GM18511 (cell line): ENCODE measurements at regions not wholly inside any gene's neighbourhood (a gene's known extent, or its start where the extent isn't known, plus 50 kb on each side); places are given as distances from the start of the nearest gene placed in this dataset.

Source experiments
- ATAC-seq: cut with Tn5 transposase; IDR thresholded peaks from one replicate; pipeline ENCODE4 v1.9.1; 2021; ENCODE audit warnings: mild to moderate bottlenecking, moderate library complexity; ENCODE audit not compliant: unreplicated experiment

DNA sequence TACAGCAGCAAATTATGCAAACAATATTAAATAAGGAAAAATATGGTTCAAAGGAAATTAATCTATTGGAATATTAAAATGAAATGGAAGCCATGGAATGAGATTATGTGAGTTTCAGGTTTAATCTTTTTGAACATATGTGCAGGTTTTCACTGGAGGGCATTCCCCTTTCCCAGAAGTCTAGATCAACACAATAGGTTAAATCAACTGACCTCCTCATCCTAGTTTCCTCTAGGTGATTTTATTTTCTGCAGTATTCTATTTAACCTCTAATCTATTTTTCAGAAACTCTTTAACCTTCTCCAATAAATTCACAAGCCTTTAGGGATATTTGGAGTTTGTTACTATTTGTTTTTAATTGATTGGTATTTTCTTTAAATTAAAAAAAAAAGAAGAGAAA is 2657.6 kb upstream of the PCDH20 start:
- no peak for ATAC-seq

DNA sequence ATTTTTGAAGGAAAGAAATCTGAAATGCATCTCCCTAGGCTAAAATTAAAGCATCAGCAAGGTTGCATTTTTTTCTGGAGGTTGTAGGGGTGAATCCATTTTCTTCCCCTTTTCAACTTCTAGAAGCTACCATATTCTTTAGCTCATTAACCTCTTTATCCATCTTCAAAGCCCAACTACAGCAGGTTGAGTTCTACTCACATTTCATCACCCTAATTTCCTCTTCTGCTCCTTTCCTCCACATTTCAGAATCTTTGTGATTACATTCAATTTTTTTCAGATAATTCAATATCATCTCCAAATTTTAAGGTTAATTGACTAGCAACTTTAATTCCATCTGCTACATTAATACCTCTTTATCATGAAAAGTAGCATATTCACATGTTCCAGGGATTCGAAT is 2655.7 kb upstream of the PCDH20 start:
- ATAC-seq = no peak

DNA sequence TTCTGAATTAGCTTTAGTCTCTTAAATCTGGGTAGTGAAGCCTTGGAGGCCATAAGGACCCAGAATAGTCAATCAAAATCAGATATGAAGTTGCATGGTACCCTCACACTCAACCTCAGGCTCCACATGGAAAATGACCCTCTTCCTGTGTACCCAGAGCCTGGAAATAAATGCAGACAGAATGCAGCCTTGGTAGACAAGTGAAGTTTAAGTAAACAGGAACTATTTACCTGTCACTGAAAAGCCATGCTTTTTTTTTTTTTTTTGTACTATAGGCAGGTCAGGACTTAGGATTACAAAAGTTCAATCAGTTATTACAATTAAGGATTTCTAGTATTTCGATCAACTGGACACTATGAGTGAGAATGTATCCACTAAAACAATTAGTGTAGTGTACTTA is 2654.2 kb upstream of the PCDH20 start:
- no peak for ATAC-seq

DNA sequence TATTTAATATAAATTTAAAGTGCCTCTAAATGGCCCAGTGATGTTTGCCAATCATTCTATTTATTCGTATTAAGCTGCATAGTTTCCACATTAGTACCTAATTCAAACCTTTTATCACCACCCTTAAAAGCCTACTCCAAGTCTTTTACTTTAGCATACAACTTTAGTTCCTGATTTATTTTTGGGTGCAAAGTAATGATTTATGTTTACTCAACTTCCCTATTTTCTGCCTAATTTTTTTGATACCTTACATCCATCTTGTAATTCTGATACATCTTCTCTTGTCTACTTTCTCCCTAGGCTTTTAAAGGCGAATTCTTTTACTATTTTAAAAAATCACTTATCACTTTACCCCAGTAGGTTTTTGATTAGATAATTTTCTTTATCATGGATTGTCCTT is 2651.1 kb upstream of the PCDH20 start:
- ATAC-seq = no peak

DNA sequence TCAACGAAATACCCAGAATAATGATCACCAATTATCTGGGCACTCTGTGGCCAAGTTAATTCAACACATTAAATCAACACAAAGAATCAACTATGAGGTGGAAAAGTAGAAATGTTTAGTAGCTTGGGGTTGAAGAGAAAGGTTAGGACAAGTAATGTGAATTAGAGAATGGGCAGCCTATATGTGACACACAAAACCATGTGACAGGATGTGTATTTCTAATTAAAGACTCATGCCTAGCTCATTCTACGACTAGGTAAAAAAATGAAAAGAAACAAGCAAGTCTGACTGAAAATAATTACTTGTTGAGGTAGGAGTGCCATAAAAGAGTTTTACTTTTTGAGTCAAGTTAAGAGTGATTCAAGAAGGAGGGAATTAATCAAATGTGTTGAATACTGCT is 2646.0 kb upstream of the PCDH20 start:
- ATAC-seq = no peak

DNA sequence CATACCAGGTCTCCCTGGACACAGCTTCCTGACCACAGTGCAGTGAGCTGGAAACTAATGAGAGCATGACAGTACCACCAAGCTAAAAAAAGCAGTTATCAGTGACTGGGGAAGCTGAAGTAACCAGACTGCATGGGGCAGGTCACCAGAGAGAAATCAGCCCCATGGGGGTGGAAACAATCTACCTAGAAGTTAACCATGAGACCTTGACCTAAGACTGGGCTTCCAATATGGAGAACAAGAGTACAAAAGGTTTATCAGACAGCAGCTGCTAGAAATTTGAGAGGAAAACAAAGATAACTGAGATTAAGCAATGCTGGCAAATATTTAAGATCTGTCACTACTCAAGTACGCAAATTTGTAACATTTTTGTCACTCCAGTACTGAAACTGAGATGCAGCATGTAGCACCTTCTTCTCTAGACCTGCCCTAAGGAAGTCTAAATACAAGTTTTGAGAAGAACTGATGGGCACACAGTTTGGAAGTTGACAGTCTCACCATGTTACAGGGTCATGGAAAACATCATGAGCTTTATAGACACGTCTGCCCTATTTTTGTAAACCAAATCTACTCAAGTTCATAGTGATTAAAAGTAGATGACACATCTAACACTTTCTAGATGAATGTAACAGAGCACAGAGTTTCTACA is 2641.8 kb upstream of the PCDH20 start:
- ATAC-seq = no peak

DNA sequence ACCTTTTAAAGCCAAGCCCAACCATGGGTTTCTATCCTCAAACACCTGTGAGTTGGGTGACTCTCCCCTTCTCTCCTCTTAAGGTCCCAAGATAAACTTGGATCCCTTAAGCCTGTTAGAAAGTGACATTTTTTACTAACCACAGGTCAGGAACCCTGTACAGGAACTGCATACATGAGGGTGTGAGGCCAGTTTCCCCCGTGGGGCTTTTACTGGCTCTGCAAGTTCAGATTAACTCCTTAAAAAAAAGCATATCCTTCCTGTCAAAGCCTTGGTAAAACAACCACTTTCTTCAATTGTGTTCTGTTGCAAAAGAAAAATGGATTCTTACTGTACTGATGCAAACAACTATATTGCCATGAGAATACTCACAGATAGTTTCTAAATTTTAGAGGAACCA is 2638.7 kb upstream of the PCDH20 start:
- ATAC-seq = no peak

DNA sequence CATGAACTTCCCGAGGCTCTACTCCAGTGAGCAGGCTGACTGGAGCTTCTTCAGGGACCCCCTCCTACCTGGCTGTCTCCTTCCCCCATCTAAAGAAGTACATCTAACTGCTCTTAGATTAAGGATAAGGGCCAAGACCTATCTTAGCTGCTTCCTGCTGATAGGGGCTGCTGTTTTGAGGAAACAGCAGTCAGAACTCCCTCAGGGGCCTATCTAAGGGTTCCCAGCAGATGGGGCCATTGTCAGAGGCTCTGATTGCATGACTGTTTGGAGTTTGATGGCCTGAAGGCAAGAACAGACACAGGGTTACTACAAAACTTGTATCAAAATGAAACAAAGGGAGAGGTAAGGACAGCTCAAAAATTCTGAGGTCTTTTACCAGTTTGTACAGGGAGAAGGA is 2636.9 kb upstream of the PCDH20 start:
- no peak for ATAC-seq

DNA sequence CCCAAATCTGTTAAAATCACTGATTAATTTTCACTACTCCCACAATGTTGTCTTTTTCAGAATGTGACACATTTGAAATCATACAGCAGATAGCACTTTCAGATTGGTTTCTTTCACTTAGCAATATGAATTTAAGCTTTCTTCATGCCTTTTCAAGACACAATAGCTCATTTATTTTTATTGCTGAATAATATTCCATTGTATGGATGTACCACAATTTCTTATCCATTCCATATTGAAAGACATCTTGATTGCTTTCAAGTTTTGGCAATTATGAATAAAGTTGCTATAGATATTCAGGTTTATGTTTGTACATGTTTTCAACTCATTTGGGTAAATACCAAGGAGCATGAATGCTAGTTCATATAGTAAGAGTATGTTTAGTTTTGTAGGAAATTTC is 2635.6 kb upstream of the PCDH20 start:
- ATAC-seq = no peak

DNA sequence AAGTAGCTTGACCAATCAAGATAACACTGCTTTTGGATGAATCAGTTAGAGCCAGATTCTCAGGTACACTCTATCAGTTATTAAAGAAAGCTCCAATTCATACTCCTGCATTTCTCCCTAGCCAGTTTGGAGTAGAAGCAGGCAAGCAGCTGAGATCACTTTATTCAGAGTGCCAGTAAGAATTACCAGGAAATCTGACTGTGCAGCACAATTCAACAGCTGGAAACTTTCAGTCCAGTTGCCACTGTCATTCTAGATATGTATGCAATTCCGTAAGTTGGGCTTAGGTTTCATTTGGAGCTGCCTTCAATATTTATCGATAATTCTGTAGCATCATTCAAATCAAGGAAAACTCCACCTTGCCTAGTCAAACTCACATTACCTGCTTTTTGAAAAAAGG is 2625.6 kb upstream of the PCDH20 start:
- ATAC-seq = no peak

DNA sequence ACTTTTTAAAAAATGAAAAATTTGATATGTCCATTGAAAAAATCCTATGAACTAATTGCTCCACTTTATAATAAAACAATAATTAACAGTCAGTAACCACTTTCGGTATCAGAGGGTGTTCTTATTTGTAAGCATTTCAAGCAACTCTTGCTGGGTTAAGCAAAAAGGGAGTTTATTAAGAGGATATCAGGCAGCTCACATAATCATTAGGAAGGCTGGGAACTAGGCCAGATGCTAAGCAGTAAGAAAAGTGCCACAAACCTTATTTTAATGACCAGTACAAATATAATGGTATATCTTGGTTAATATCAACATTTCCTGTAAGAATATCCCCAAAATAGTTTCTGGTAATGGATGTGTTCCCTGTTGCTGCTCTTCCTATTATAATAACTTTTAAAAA is 2618.3 kb upstream of the PCDH20 start:
- ATAC-seq = no peak

DNA sequence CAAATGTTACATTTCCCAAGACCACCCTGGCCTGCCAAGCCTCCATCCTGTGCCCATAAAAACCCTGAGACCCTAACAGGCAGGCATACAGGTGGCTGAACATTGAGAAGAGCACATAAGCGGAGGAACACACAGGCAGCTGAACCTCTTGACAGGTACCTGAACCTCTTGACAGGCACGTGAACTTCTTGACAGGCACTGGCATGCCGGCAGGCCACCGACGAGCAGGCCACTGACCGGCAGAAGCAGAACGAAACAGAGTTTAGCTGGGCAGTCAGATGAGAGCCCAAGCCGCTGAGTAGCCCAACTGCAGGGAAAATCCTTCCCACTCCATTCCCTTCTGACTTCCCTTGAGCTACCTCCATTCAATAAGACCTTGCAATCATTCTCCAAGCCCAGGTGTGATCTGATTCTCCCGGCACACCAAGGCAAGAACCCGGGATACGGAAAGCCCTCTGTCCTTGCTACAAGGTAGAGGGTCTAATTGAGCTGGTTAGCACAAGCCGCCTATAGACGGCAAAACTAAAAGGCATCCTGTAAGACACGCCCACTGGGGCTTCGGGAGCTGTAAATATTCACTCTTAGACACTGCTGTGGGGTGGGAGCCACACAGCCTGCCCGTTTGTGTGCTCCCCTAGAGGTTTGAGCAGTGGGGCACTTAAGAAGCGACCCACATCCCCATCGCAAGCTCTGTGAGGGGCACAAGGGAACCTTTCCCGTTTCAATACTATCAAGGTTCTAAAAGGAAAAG is 2613.9 kb upstream of the PCDH20 start:
- no peak for ATAC-seq

DNA sequence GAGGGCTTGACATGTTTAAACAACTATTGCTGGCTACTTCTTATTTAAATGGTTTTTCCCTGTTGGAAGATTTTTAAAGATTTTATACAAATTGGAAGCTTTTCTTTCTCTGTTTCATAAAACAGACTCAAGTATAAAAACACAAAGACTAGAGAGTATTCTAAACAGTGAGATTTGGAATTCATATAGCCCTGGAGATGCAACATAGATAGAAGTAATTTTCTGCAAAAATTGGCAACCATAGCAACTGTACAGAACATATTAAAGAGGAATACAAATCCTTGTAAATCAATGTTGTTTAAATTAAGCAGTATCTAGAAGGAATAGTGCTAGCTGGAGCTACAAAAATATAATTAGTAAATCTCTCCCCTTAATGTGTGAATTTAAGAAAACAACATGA is 2612.9 kb upstream of the PCDH20 start:
- no peak for ATAC-seq

DNA sequence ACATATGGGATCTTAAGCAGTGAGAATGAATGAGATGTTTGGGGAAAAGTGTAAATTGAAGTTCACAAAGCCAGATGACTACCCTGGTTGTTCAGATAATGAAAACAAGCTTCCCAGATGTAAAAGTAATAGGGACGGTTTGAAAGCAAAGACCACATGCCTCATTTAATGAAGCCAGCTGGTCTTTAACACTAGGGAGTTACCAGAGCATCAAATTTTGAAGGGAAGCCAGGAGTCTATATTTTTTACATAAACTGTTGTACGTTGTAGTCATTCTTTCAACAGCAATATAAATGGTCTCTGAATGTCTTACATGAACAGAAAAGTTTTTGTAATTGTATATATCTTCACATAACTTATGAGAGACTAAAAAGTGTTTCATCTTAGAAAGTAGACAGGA is 2604.5 kb upstream of the PCDH20 start:
- no peak for ATAC-seq

DNA sequence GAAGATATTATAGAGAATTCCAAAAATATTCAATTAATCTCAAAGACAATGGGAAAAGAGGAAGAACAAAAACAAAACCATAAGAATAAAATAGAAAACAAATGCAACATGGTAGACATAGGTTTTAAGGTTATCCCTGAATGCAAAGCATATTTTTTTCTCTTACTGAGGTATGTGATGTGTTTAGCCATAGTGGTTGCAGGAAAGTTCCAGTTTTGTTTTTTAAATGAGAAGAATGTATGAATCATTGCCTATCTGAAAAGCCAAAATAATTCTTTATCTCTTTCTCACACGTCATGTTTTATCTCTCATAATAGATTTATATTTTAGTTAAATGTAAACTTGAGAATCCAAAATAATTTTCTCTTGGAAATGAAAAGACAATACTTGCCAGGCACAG is 2591.7 kb upstream of the PCDH20 start:
- no peak for ATAC-seq

DNA sequence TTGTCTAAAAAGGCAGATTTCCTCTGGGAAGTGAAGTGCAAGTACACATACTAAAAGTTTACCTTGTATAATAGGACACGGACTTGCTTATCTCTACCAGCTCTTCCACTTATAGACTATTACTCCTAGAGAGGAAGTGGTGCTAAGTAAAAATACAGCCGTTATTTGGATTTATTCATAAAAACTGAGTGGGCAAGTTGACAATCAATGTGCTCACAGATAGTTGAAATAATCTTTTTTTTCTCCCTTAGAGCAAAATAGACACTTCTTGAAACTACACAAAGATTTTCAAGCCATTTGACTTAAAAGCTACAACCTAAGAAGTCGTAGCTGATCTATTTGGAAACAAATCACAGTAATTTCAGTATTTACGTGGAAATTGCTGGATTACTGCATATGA is 2584.7 kb upstream of the PCDH20 start:
- no peak for ATAC-seq

DNA sequence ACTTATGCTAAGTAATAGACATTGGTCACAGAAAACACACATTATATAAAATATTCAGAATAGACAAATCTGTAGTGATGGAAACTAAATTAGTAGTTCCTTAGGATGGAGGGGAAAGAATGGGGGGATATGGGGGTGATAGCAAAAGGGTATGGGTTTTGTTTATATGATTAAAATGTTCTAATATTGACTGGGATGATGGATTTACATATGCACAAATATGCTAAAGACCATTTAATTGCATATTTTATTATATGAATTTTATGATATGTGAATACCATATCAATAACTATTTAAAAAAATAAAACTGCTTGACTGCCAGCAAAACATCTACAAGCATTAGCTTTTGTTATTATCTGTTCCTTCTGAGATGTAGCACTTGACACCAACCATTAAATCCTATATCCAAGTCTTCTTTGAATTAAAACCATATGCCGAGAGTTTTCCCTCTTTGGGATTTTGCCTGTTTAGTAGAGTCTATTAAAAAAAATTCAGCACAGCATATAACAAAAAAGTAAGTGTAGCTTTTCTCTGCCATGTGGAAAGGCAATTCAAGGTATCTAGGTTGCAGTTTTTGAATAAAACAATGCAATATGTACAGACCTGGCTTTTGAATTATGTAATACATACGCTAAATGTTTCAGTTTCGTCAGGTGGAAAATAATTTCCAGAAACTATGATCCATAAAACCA is 2584.1 kb upstream of the PCDH20 start:
- no peak for ATAC-seq

DNA sequence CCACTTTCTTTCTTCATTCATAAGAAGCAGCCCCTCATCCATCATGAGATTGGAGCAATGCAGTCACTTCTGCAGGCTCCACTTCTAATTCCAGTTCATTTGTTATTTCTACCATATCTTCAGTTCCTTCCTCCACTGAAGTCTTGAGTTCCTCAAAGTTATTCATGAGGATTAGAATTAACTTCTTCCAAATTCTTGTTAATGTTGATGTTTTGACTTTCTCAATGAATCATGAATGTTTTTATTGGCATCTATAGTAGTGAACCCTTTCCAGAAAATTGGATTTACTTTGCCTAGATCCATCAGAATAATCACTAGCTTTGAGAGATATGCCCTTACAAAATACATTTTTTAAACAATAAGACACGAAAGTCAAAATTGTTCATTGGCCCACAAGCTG is 2567.7 kb upstream of the PCDH20 start:
- no peak for ATAC-seq

DNA sequence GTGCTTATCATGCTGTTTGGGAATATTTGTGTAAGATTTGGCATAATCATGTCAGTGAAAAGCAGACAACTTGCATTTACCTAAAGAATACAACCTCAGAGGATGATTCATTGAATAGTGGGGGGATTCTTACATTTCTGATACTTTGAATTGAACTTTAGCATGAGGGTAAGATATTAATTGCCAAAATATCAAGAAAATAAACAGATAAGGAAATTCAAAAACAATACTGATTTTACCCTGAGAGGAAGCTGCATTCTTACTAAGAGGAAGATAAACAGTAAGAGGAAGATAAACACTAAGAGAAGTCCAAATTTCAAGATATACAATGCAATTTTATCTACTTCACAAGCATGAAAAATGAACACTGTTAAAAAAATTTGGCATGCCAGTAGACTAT is 2564.3 kb upstream of the PCDH20 start:
- no peak for ATAC-seq

DNA sequence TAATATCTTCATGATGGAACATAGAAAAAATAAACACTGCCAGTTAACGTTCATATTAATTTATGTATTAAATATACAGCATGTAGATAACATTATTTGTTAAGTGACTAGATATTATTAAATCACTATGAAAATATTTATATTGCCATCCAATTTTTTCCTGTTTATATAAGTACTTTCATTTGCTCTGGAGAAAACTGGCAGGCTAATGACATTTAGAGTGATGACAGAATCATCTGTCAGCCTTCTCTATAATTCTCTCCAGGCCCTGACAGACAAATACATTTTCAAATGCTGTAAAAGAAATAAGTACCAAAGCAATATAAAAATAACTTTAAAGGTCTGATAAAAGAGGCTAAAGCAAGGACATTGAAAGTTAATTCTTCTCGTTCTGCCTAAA is 2556.7 kb upstream of the PCDH20 start:
- no peak for ATAC-seq

DNA sequence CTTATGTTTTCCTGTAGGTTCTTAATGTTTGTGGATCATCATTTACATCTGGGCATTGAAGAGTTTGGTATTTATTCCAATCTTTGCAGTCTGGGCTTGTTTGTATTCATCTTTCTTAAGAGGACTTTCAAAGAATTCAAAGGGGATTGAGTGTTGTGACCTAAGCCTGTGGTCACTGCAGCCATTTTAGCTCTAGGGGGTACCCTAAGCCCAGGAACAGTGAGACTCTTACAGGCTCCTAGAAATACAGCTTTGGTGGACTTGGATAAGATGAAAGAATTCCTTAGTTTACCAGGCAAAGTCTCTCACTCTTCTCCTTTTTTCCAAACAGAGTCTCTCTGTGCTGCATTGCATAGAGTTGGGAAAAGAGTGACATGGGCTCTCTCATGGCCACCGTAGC is 2539.0 kb upstream of the PCDH20 start:
- ATAC-seq = no peak

DNA sequence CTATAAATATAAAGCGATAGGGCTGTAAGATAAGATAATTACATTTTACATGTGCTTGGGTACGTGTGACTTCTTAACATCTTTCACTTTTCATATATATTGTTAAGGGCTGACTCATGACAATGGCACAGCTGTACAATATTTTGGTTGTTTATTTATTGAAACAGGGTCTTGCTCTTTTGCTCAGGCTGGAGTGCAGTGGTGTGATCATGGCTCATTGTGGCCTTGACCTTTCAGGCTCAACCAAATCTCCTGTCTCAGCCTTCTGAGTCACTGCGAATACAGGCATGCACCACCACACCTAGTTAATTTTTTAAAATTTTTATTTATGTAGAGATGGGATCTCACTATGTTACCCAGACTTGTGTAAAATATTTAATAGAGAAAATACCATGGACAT is 2532.4 kb upstream of the PCDH20 start:
- ATAC-seq = no peak
